Loucy (cell line): ENCODE measurements at regions not wholly inside any gene's neighbourhood (a gene's known extent, or its start where the extent isn't known, plus 50 kb on each side); places are given as distances from the start of the nearest gene placed in this dataset.

Experiments
- H2AFZ ChIP-seq: fragments of 200-600 bp; sonication (generic); 2 replicates; pipeline ENCODE4 v1.6.0; 2016; ENCODE audit warnings: antibody characterized with exemption, mild to moderate bottlenecking, low read length, moderate library complexity
- H3F3A ChIP-seq: fragments of 200-600 bp; 2 replicates; pipeline ENCODE4 v1.6.0; 2016; ENCODE audit warnings: antibody characterized with exemption, low read depth, mild to moderate bottlenecking
- H3K27me3 ChIP-seq: fragments of 200-600 bp; sonication (generic); 2 replicates; pipeline ENCODE4 v1.6.1; 2014; ENCODE audit warnings: low read length, mild to moderate bottlenecking; ENCODE audit not compliant: insufficient read depth, poor library complexity, severe bottlenecking
- H3K36me3 ChIP-seq: fragments of 200-600 bp; sonication (generic); 2 replicates; pipeline ENCODE4 v1.6.1; 2016; ENCODE audit warnings: low read length; ENCODE audit not compliant: insufficient read depth
- H3K4me1 ChIP-seq: fragments of 200-600 bp; sonication (generic); 2 replicates; pipeline ENCODE4 v1.5.1; 2014; ENCODE audit warnings: low read length, mild to moderate bottlenecking; ENCODE audit not compliant: insufficient read depth, poor library complexity, severe bottlenecking
- H3K4me2 ChIP-seq: fragments of 200-600 bp; sonication (generic); 2 replicates; pipeline ENCODE4 v1.6.0; 2014; ENCODE audit warnings: antibody characterized with exemption, low read length, low read depth, mild to moderate bottlenecking; ENCODE audit not compliant: poor library complexity, severe bottlenecking
- H3K4me3 ChIP-seq: fragments of 200-600 bp; sonication (generic); 2 replicates; pipeline ENCODE4 v1.5.1; 2014; ENCODE audit warnings: low read length, mild to moderate bottlenecking, mixed read lengths; ENCODE audit not compliant: poor library complexity, severe bottlenecking
- H3K79me2 ChIP-seq: fragments of 200-600 bp; sonication (generic); 2 replicates; pipeline ENCODE4 v1.6.1; 2014; ENCODE audit warnings: low read length; ENCODE audit not compliant: insufficient read depth
- H3K9ac ChIP-seq: fragments of 200-600 bp; sonication (generic); 2 replicates; pipeline ENCODE4 v1.6.0; 2014; ENCODE audit warnings: mild to moderate bottlenecking, low read depth, low read length, moderate library complexity; ENCODE audit not compliant: poor library complexity, severe bottlenecking
- H3K9me2 ChIP-seq: fragments of 200-600 bp; sonication (generic); replicated peaks from 2 replicates; pipeline ENCODE4 v1.6.1; 2016; ENCODE audit warnings: low read depth, low read length, mixed read lengths
- H3K9me3 ChIP-seq: fragments of 200-600 bp; sonication (generic); 2 replicates; pipeline ENCODE4 v1.6.1; 2014; ENCODE audit warnings: mild to moderate bottlenecking, antibody characterized with exemption, low read length, low read depth; ENCODE audit not compliant: insufficient read depth
- H4K20me1 ChIP-seq: fragments of 200-600 bp; sonication (generic); 2 replicates; pipeline ENCODE4 v1.6.0; 2014; ENCODE audit warnings: antibody characterized with exemption, low read length, mild to moderate bottlenecking; ENCODE audit not compliant: insufficient read depth, poor library complexity, severe bottlenecking
- EZH2phosphoT487 ChIP-seq: fragments of 200-600 bp; IDR thresholded peaks from 2 replicates; pipeline ENCODE4 v1.6.1; 2018; ENCODE audit warnings: antibody characterized with exemption, mild to moderate bottlenecking, moderate library complexity, borderline replicate concordance
- TF ChIP-seq, protein P1 (sequence below): fragments of 200-600 bp; sonication (generic); conservative IDR thresholded peaks from 2 replicates; pipeline ENCODE4 v1.5.1; 2014; ENCODE audit warnings: mild to moderate bottlenecking, antibody characterized with exemption, low read length

DNA sequence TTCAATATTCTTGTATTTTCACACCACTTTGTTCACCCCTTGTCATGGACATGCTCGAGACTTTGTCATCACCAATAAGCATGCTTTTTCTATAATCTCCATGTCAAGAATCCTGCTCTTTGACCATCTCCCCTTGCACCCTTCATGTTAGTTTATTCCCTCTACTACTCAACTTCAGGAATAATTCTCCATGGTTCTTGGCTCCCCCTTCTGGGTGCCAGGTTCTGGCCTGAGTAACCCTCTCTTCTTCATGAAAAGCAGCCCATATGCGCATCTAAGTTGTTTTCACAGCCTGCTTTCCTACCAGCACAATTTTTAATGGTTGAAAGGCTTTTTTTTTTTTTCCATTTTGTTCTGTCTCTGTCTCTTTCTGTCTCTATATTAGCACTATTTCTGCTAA, 160.7 kb downstream of the LEPR start:
- no peaks in the 10 kb centered on the region for H3K27me3 ChIP-seq
- H3K4me2 ChIP-seq, result no peak overlapping the region
- H3K4me1 ChIP-seq, result peaks cover 5% of the 10 kb centered on the region
- H3K9ac ChIP-seq, result no peak overlapping the region
- no peak overlapping the region for H2AFZ ChIP-seq
- TF ChIP-seq EZH2phosphoT487, result no peak
- TF ChIP-seq, protein P1, sequence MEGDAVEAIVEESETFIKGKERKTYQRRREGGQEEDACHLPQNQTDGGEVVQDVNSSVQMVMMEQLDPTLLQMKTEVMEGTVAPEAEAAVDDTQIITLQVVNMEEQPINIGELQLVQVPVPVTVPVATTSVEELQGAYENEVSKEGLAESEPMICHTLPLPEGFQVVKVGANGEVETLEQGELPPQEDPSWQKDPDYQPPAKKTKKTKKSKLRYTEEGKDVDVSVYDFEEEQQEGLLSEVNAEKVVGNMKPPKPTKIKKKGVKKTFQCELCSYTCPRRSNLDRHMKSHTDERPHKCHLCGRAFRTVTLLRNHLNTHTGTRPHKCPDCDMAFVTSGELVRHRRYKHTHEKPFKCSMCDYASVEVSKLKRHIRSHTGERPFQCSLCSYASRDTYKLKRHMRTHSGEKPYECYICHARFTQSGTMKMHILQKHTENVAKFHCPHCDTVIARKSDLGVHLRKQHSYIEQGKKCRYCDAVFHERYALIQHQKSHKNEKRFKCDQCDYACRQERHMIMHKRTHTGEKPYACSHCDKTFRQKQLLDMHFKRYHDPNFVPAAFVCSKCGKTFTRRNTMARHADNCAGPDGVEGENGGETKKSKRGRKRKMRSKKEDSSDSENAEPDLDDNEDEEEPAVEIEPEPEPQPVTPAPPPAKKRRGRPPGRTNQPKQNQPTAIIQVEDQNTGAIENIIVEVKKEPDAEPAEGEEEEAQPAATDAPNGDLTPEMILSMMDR, result no peak; the same call in 1 of the 2 replicates
- H3K9me2 ChIP-seq, result no peaks in the 10 kb centered on the region
- no peaks in the 10 kb centered on the region; the same call in 1 of the 2 replicates for H3K9me3 ChIP-seq
- no peaks in the 10 kb centered on the region for H3K79me2 ChIP-seq
- no peaks in the 10 kb centered on the region for H4K20me1 ChIP-seq
- H3F3A ChIP-seq, result no peaks in the 10 kb centered on the region
- no peak overlapping the region for H3K4me3 ChIP-seq
- no peaks in the 10 kb centered on the region for H3K36me3 ChIP-seq

DNA sequence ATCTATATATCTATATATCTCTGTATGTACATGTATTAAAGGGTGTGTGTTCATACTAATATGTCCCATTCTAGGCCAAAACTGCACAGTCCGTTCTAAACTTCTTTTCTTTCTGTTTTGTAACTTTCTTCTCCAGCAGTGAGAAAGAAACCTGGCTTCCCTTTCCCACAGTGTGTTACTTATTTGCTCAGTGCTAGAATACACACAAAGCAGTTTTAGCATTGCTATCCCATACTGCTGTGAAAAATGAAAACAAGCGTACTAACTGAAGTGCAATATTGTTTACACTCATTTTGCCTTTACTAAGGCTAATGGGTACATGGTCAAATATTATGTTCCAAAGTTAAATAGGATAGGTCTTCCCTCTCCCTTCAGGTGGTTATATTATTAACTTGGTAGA, 163.9 kb downstream of the LEPR start:
- no peaks in the 10 kb centered on the region for H3K36me3 ChIP-seq
- H3K9me3 ChIP-seq, result no peaks in the 10 kb centered on the region; the same call in 1 of the 2 replicates
- no peaks in the 10 kb centered on the region for H3K27me3 ChIP-seq
- TF ChIP-seq, protein P1, result no peak
- no peak for TF ChIP-seq EZH2phosphoT487
- H3K4me2 ChIP-seq, result no peak overlapping the region
- no peak overlapping the region for H3K4me3 ChIP-seq
- H2AFZ ChIP-seq, result no peak overlapping the region
- H3K4me1 ChIP-seq, result peaks cover 5% of the 10 kb centered on the region
- H3K9ac ChIP-seq, result no peak overlapping the region
- no peaks in the 10 kb centered on the region for H3F3A ChIP-seq
- H3K79me2 ChIP-seq, result no peaks in the 10 kb centered on the region
- H3K9me2 ChIP-seq, result no peaks in the 10 kb centered on the region
- no peaks in the 10 kb centered on the region for H4K20me1 ChIP-seq

DNA sequence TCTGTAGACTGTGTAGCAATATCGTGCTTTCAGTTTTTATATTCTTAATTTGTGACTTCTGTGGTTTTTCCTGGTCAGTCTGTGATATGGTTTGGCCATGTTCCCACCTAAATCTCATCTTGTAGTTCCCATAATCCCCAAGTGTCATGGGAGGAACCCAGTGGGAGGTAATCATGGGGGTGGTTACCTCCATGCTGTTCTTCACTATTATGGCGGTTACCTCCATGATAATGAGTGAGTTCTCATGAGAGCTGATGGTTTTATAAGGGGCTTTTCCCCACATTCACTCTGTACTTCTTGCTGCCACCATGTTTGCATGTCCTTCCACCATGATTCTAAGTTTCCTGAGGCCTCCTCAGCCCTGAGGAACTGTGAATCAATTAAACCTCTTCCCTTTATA, 169.8 kb downstream of the LEPR start:
- no peaks in the 10 kb centered on the region for H3K9me2 ChIP-seq

More for the DNA sequence above, 169.8 kb downstream of the LEPR start:
- Histone ChIP-seq H3K36me3 (no peaks in the 10 kb centered on the region), H3K9ac (no peak overlapping the region), H3K27me3 (no peaks in the 10 kb centered on the region), H4K20me1 (no peaks in the 10 kb centered on the region), H3F3A (no peaks in the 10 kb centered on the region), H2AFZ (no peak overlapping the region), H3K9me3 (no peaks in the 10 kb centered on the region), H3K4me2 (no peak overlapping the region), H3K79me2 (no peaks in the 10 kb centered on the region), H3K4me1 (no peaks in the 10 kb centered on the region), H3K4me3 (no peak overlapping the region)
- TF ChIP-seq, protein P1, result no peak
